ENCODE measurements at regions not wholly inside any gene's neighbourhood (a gene's known extent, or its start where the extent isn't known, plus 50 kb on each side); places are given as distances from the start of the nearest gene placed in this dataset.

- POLR2A ChIA-PET: no interaction called here
- in situ Hi-C loops (cut with HindIII; ENCODE audit: low pct_unique_long_range_greater_than_20kb, low sequenced_read_pairs) (no loop called here), intact Hi-C loops (cut with micrococcal nuclease; ENCODE audit: unreplicated experiment) (no loop called here)
- no TSS peak for BruUV-seq (replicated peaks)
- TF ChIP-seq TCF7L2 (IDR thresholded peaks at IDR 0.05; ENCODE audit: low read depth, low read length) (no peak), CTCF (IDR thresholded peaks at IDR 0.05) (no peak), POLR2AphosphoS5 (IDR thresholded peaks at IDR 0.05; ENCODE audit: low read depth, low read length) (no peak), REST (IDR thresholded peaks at IDR 0.05; ENCODE audit: insufficient read depth in 1 of 2, low read depth in 2 of 2, low read length in 1 of 2) (no peak), SIN3A (IDR thresholded peaks at IDR 0.05; ENCODE audit: borderline replicate concordance, insufficient read depth, low read depth, low read length) (no peak)
- H3K4me1 ChIP-seq (ENCODE audit: control insufficient read depth, insufficient read depth, low read length): no peaks in the 10 kb centered on the region
- CTCF ChIA-PET: no interaction called here
- no peaks in the 10 kb centered on the region for H3K36me3 ChIP-seq (ENCODE audit: control insufficient read depth, insufficient read depth, low read length)
- H3K27me3 ChIP-seq (ENCODE audit: control insufficient read depth, insufficient read depth, low read length): no peaks in the 10 kb centered on the region; the same call in 1 of the 2 replicates
- no peak for ATAC-seq
- no peak overlapping the region for H3K4me3 ChIP-seq (ENCODE audit: low read depth in 2 of 2, low read length in 2 of 2)
- no peak overlapping the region for H3K27ac ChIP-seq (ENCODE audit: low read length)
- H3K9me3 ChIP-seq (ENCODE audit: control insufficient read depth, insufficient read depth, low read depth, low read length): no peaks in the 10 kb centered on the region
- no peak for DNase-seq (ENCODE audit: low read depth, low spot score)
Measured at GRCh38 chr5:135703016-135703550, 124.3 kb upstream of the CXCL14 start.

GRCh38 chr5:135702191-135702590 is 123.4 kb upstream of the CXCL14 start:
- no peaks in the 10 kb centered on the region for H3K36me3 ChIP-seq (ENCODE audit: control insufficient read depth, insufficient read depth, low read length)
- ATAC-seq (no peak), DNase-seq (ENCODE audit: low read depth, low spot score) (no peak)
- no TSS peak for BruUV-seq (replicated peaks)
- POLR2A ChIA-PET: no interaction called here
- CTCF ChIA-PET: no interaction called here
- H3K4me3 ChIP-seq (ENCODE audit: low read depth in 2 of 2, low read length in 2 of 2): no peak overlapping the region
- intact Hi-C loops (cut with micrococcal nuclease; ENCODE audit: unreplicated experiment): no loop called here
- no peak overlapping the region for H3K27ac ChIP-seq (ENCODE audit: low read length)
- H3K4me1 ChIP-seq (ENCODE audit: control insufficient read depth, insufficient read depth, low read length): no peaks in the 10 kb centered on the region
- no peaks in the 10 kb centered on the region; the same call in 1 of the 2 replicates for H3K27me3 ChIP-seq (ENCODE audit: control insufficient read depth, insufficient read depth, low read length)
- no peaks in the 10 kb centered on the region for H3K9me3 ChIP-seq (ENCODE audit: control insufficient read depth, insufficient read depth, low read depth, low read length)
- in situ Hi-C loops (cut with HindIII; ENCODE audit: low pct_unique_long_range_greater_than_20kb, low sequenced_read_pairs): no loop called here
- TF ChIP-seq CTCF (IDR thresholded peaks at IDR 0.05): no peak
- no peak for TF ChIP-seq POLR2AphosphoS5 (IDR thresholded peaks at IDR 0.05; ENCODE audit: low read depth, low read length)
- TF ChIP-seq SIN3A (IDR thresholded peaks at IDR 0.05; ENCODE audit: borderline replicate concordance, insufficient read depth, low read depth, low read length): no peak
- no peak for TF ChIP-seq TCF7L2 (IDR thresholded peaks at IDR 0.05; ENCODE audit: low read depth, low read length)

Data from Panc1 (cell line).